A549 (cell line): ENCODE measurements at regions not wholly inside any gene's neighbourhood (a gene's known extent, or its start where the extent isn't known, plus 50 kb on each side); places are given as distances from the start of the nearest gene placed in this dataset.

ENCODE experiments used
- ATAC-seq, 2 experiments: fragments of 200-7000 bp in 1 of 2; fragments of >200 bp in 1 of 2; cut with Nextera tagmentation in 1 of 2; cut with Tn5 transposase in 1 of 2; 3 replicates each; pipeline versions ENCODE4 v1.8.0 to v1.9.1; 2018 to 2020; ENCODE audit warnings: mild to moderate bottlenecking in 1 of 2, moderate library complexity in 1 of 2
- CTCF ChIA-PET: fragments of 300-600 bp; sonication (Branson Sonifier 250); formaldehyde crosslinking; extraction: SDS; loops from one replicate; lab custom pipeline; 2021; ENCODE audit warnings: antibody characterized with exemption, inconsistent platforms; lab: Yijun Ruan, JAX
- POLR2A ChIA-PET: fragments of 350-600 bp; formaldehyde crosslinking; extraction: SDS; loops from one replicate; lab custom pipeline; 2021; ENCODE audit warnings: antibody characterized with exemption, inconsistent platforms; lab: Yijun Ruan, JAX
- DNase-seq, 2 experiments: peaks; one replicate each; pipeline versions ENCODE4 v3.0.0 to v3.0.0-alpha.2; 2011 to 2016; ENCODE audit warnings: low read depth in 1 of 2, low spot score in 1 of 2
- FAIRE-seq: peaks from 2 replicates; lab custom pipeline; 2011; peaks lifted over from hg19 to GRCh38; lab: Jason Lieb, UNC
- H3K27ac ChIP-seq, 2 experiments: fragments of >200 bp; sonication (Bioruptor Twin); formaldehyde crosslinking; 3 replicates each; pipeline ENCODE4 v1.5.1; 2016 to 2017
- H3K4me1 ChIP-seq: fragments of >200 bp; sonication (Bioruptor Twin); formaldehyde crosslinking; 3 replicates; pipeline ENCODE4 v1.6.1; 2016
- H3K4me2 ChIP-seq: fragments of >200 bp; sonication (Bioruptor Twin); formaldehyde crosslinking; 3 replicates; pipeline ENCODE4 v1.6.1; 2016
- H3K4me3 ChIP-seq: fragments of >200 bp; sonication (Bioruptor Twin); formaldehyde crosslinking; 3 replicates; pipeline ENCODE4 v1.5.1; 2016
- H3K9me3 ChIP-seq: fragments of >200 bp; sonication (Bioruptor Twin); formaldehyde crosslinking; 3 replicates; pipeline ENCODE4 v1.6.1; 2016
- CEBPB ChIP-seq, 2 experiments: fragments of >200 bp in 1 of 2; sonication (Bioruptor Twin) in 1 of 2; formaldehyde crosslinking in 1 of 2; IDR thresholded peaks; 2 replicates each; pipeline ENCODE4 v1.6.1; 2012 to 2016
- CHD4 ChIP-seq: fragments of 200-600 bp; sonication (generic); IDR thresholded peaks from 2 replicates; pipeline ENCODE4 v1.6.1; 2016; ENCODE audit warnings: antibody characterized with exemption, mild to moderate bottlenecking, borderline replicate concordance
- FOSB ChIP-seq: fragments of 250-450 bp; sonication (Bioruptor Pico); IDR thresholded peaks from 2 replicates; pipeline ENCODE4 v1.5.0; 2020; ENCODE audit warnings: mild to moderate bottlenecking, moderate library complexity
- FOXS1 ChIP-seq: fragments of 250-450 bp; sonication (Bioruptor Pico); IDR thresholded peaks from 2 replicates; pipeline ENCODE4 v1.5.0; 2020; ENCODE audit warnings: mild to moderate bottlenecking, moderate library complexity
- HDAC2 ChIP-seq: fragments of 200-600 bp; sonication (generic); IDR thresholded peaks from 2 replicates; pipeline ENCODE4 v1.6.1; 2016
- HOXB5 ChIP-seq: fragments of 250-450 bp; sonication (Bioruptor Pico); IDR thresholded peaks from 2 replicates; pipeline ENCODE4 v1.5.0; 2020; ENCODE audit warnings: mild to moderate bottlenecking, moderate library complexity
- JUN ChIP-seq, 2 experiments: fragments of >200 bp; sonication (Bioruptor Twin); formaldehyde crosslinking; IDR thresholded peaks; 2 replicates in 1 of 2; 3 replicates in 1 of 2; pipeline ENCODE4 v1.6.1; 2016 to 2017
- KDM1A ChIP-seq: fragments of 200-600 bp; sonication (generic); IDR thresholded peaks from 2 replicates; pipeline ENCODE4 v1.6.1; 2016; ENCODE audit warnings: low read depth, mild to moderate bottlenecking
- MAZ ChIP-seq: fragments of 150-350 bp; IDR thresholded peaks from 2 replicates; pipeline ENCODE4 v1.6.1; 2014; ENCODE audit warnings: antibody characterized with exemption, low read depth, low read length, borderline replicate concordance
- MYC ChIP-seq: IDR thresholded peaks from 2 replicates; pipeline ENCODE4 v1.6.1; 2012; ENCODE audit warnings: mild to moderate bottlenecking, inconsistent platforms, low read length, improper control_type of control experiment, borderline replicate concordance
- NFE2L2 ChIP-seq: fragments of 150-350 bp; conservative IDR thresholded peaks from 2 replicates; pipeline ENCODE4 v1.6.1; 2014; ENCODE audit warnings: low read length
- POLR2AphosphoS2 ChIP-seq: conservative IDR thresholded peaks from 2 replicates; pipeline ENCODE4 v1.6.1; 2012; ENCODE audit warnings: low read length, improper control_type of control experiment, inconsistent platforms
- RAD21 ChIP-seq, 2 experiments: fragments of >200 bp in 1 of 2; sonication (Bioruptor Twin) in 1 of 2; formaldehyde crosslinking in 1 of 2; IDR thresholded peaks in 1 of 2; conservative IDR thresholded peaks in 1 of 2; 2 replicates in 1 of 2; 3 replicates in 1 of 2; pipeline ENCODE4 v1.6.1; 2012 to 2018; ENCODE audit warnings: inconsistent platforms in 1 of 2
- RNF2 ChIP-seq: fragments of 200-600 bp; sonication (generic); IDR thresholded peaks from 2 replicates; pipeline ENCODE4 v1.6.1; 2016; ENCODE audit warnings: low read depth, mild to moderate bottlenecking, antibody characterized with exemption, moderate library complexity, borderline replicate concordance
- TP53 ChIP-seq: fragments of 250-450 bp; sonication (Bioruptor Pico); IDR thresholded peaks from 2 replicates; pipeline ENCODE4 v1.5.0; 2021; ENCODE audit warnings: mild to moderate bottlenecking, moderate library complexity
- ZNF302 ChIP-seq: fragments of 250-450 bp; sonication (Bioruptor Pico); IDR thresholded peaks from 2 replicates; pipeline ENCODE4 v1.9.0; 2021; ENCODE audit warnings: inconsistent platforms, mild to moderate bottlenecking, moderate library complexity
- WGBS: methylation state at CpG from one replicate; pipeline ENCODE4 v1.1.6; 2017; ENCODE audit errors: missing lambda C conversion rate; 5-methylcytosine and 5-hydroxymethylcytosine counted together
- TF ChIP-seq, protein P1 (sequence below): IDR thresholded peaks from 2 replicates; pipeline ENCODE4 v1.6.1; 2012; ENCODE audit warnings: low read depth, borderline replicate concordance
- TF ChIP-seq, protein P2 (sequence below): fragments of 150-350 bp; IDR thresholded peaks from 2 replicates; pipeline ENCODE4 v1.6.1; 2014; ENCODE audit warnings: low read depth, mild to moderate bottlenecking, low read length

DNA sequence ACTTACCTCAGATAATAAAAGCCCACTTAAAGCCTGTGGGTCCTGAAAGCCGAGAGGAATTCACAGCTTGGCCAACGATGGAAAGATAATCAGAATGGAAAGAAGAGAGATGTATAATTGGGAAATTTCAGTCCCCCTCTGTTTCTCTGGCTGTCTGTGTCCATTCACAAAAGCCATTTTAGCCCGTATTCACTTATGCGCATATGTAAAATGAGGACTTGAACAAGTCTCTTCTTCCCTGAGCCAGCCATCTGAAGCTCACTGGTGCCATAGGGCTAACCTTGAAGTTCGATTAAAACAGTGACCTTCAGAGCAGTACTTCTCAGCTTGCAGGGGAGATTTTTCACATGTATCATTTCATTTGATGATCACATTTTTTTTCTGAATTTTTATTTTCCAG, 527.2 kb downstream of the GRIN2A start:
- Histone ChIP-seq H3K4me2 (no peak overlapping the region), H3K4me3 (no peak overlapping the region), H3K27ac (no peak overlapping the region), H3K9me3 (no peaks in the 10 kb centered on the region), H3K4me1 (no peaks in the 10 kb centered on the region)
- POLR2A ChIA-PET: no interaction called here
- ATAC-seq: no peak
- FAIRE-seq: no peak
- WGBS: 23% methylated on average over 5 of the region's 5 CpGs
- DNase-seq: no peak
- TF ChIP-seq, protein P1, sequence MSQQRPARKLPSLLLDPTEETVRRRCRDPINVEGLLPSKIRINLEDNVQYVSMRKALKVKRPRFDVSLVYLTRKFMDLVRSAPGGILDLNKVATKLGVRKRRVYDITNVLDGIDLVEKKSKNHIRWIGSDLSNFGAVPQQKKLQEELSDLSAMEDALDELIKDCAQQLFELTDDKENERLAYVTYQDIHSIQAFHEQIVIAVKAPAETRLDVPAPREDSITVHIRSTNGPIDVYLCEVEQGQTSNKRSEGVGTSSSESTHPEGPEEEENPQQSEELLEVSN: no peak
- TF ChIP-seq ZNF302 (CRISPR knock-in tag) (no peak), NFE2L2 (no peak), RAD21 (conservative IDR thresholded peaks at IDR 0.05 in 1 of 2, IDR thresholded peaks at IDR 0.05 in 1 of 2) (no peak)
- TF ChIP-seq, protein P2, sequence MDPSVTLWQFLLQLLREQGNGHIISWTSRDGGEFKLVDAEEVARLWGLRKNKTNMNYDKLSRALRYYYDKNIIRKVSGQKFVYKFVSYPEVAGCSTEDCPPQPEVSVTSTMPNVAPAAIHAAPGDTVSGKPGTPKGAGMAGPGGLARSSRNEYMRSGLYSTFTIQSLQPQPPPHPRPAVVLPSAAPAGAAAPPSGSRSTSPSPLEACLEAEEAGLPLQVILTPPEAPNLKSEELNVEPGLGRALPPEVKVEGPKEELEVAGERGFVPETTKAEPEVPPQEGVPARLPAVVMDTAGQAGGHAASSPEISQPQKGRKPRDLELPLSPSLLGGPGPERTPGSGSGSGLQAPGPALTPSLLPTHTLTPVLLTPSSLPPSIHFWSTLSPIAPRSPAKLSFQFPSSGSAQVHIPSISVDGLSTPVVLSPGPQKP: no peak
- CTCF ChIA-PET: no interaction called here

DNA sequence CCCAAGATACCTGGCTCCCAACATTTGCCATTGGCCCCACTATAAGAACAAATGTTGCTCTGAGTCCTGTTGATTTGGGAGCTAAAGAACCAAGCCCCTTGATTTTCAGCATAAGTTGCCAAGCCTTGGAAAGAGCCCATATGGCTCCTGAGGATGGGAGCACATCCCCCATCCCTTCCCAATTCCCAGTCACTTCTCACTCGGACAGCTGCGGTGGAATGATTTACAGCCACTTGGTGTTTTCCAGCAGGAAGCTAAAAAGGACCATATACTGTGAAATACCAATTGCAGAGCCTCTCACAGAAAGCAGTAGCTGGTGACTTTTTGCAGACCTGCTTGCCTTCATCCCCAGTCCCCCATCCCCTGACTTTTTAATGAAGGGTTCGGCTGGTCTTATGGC, 524.6 kb downstream of the GRIN2A start:
- H3K4me1 ChIP-seq: no peaks in the 10 kb centered on the region
- no peak overlapping the region for H3K27ac ChIP-seq
- H3K4me3 ChIP-seq: no peak overlapping the region
- no peaks in the 10 kb centered on the region for H3K9me3 ChIP-seq
- ChIA-PET POLR2A (no interaction called here), CTCF (interaction anchor here (1.6 to 2.2 kb wide), 3 partner anchors 9 to 23 kb away, joined by 4 to 10 read pairs (median 4); no protein-coding TSS in a partner anchor)
- DNase-seq (no peak), ATAC-seq (no peak), FAIRE-seq (no peak)
- TF ChIP-seq FOXS1 (CRISPR knock-in tag) (no peak), RNF2 (no peak), HDAC2 (no peak), FOSB (CRISPR knock-in tag) (no peak), CHD4 (no peak), TP53 (CRISPR knock-in tag) (no peak), MYC (no peak), RAD21 (conservative IDR thresholded peaks at IDR 0.05 in 1 of 2, IDR thresholded peaks at IDR 0.05 in 1 of 2) (no peak), HOXB5 (no peak)
- TF ChIP-seq, protein P2: no peak
- H3K4me2 ChIP-seq: no peak overlapping the region
- WGBS: 46% methylated on average over 2 of the region's 3 CpGs

DNA sequence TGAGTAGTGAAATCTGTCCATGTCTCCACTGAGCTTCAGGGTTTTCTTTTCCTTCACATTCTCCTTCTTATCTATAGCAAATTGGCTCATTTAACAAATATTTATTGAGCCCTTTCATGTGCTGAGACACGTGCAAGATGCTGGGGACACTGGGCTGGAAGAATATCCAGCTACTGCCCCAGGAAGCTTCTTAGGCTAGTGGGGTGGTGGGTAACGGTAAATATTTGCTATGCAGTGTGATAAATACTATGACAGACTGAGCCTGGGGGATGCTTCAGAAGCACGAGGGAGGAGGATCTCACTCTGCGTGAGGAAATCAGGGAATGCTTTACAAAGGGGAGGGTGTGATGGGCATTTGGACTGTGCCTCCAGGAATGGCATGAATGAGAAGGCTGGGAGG, 524.1 kb downstream of the GRIN2A start:
- TF ChIP-seq CHD4 (no peak), CEBPB (IDR thresholded peaks at IDR 0.05) (no peak), ZNF302 (CRISPR knock-in tag) (no peak), MYC (no peak), KDM1A (no peak), MAZ (no peak), RNF2 (no peak), HOXB5 (no peak), POLR2AphosphoS2 (no peak), JUN (IDR thresholded peaks at IDR 0.05) (no peak)
- POLR2A ChIA-PET: no interaction called here
- no peak for FAIRE-seq
- no peak for DNase-seq
- ATAC-seq: no peak
- Histone ChIP-seq H3K4me3 (no peak overlapping the region), H3K4me2 (no peak overlapping the region), H3K27ac (no peak overlapping the region), H3K4me1 (no peaks in the 10 kb centered on the region), H3K9me3 (no peaks in the 10 kb centered on the region)
- WGBS: 9% methylated on average over 4 of the region's 4 CpGs
- CTCF ChIA-PET: interaction anchor here (1.6 to 2.2 kb wide), 3 partner anchors 9 to 24 kb away, joined by 4 to 10 read pairs (median 4); no protein-coding TSS in a partner anchor
